Endometrial microvascular endothelial cells (primary cell): ENCODE measurements at regions not wholly inside any gene's neighbourhood (a gene's known extent, or its start where the extent isn't known, plus 50 kb on each side); places are given as distances from the start of the nearest gene placed in this dataset.
"Not testable (repeated sequence)": the region's sequence is repeated elsewhere in the genome, so short reads cannot be mapped to it uniquely, and the experiment has no call there.

Source experiments
- in situ Hi-C: cut with HindIII; loops from 2 replicates; pipeline ENCODE4 v1.10.0; 2017; ENCODE audit warnings: low sequenced_read_pairs, low pct_unique_long_range_greater_than_20kb; ENCODE audit errors: inconsistent ontology term

GRCh38 chr1:67604778-67605177, 80.2 kb upstream of the GADD45A start:
- in situ Hi-C loops = no loop called here

- in situ Hi-C loops = no loop called here
Observed at GRCh38 chr1:67605209-67605780, 79.7 kb upstream of the GADD45A start.

DNA sequence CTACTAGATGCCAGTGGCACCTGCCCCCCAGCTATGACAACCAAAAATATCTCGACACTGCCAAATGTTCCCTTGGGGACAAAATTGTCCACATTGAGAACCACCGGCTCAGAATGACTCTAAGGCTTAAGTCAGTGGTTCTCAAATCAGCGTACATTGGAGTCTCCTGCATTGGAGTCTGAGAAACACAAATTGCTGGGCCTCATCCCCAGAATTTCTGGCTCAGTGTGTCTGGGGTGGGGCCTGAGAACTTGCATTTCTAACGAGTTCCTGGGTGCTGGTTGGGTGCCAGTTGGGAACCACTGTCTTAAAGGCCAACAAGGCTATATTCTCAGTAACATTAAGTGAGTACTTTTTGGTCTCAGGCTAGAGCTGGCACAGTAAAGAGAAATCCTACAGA, 77.7 kb upstream of the GADD45A start:
- in situ Hi-C loops = no loop called here

- in situ Hi-C loops = no loop called here
Observed at GRCh38 chr1:67607699-67608098, 77.3 kb upstream of the GADD45A start.

DNA sequence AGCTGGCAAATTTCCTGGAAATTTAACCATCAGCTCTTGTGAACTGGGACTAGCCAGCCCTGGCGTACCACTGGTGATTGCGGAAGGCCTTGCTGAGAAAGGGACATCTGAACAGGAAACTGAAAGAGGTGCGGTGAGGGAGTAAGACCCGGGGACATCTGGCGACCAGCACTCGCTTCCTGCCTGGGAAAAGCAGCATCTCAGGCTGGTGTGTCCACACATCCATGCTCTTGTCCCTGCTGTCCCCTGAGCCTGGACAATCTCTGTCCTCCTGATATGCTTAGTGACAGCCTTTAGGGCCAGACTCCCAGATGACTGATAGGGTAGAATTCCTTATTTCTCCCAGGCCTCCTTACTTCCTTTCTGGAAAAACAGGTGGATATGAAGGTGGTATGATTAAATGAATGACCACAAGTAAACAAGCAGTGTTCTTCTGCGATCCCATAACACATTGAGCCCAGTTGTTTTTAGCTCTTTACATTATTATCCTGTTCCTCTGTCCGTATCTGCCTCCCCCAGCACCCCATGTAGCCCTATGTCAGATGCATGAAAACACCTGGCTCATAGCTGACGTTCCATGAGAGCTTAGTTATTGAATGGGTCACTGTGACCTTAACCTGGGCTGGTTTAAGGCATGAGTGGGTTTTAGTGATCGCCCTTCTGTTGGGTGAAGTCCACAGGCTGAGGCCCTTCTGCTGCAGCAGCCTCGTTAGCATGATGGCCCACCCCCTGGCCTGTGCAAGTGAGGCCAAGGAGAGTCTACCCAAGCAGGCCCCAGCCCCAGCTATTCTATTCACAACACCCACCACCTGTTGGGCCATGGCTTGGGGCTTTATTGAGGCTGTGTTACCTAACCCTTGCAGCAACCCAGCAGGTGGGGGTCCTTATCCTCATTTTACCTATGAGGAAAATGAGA, 76.1 kb upstream of the GADD45A start:
- in situ Hi-C loops = no loop called here

DNA sequence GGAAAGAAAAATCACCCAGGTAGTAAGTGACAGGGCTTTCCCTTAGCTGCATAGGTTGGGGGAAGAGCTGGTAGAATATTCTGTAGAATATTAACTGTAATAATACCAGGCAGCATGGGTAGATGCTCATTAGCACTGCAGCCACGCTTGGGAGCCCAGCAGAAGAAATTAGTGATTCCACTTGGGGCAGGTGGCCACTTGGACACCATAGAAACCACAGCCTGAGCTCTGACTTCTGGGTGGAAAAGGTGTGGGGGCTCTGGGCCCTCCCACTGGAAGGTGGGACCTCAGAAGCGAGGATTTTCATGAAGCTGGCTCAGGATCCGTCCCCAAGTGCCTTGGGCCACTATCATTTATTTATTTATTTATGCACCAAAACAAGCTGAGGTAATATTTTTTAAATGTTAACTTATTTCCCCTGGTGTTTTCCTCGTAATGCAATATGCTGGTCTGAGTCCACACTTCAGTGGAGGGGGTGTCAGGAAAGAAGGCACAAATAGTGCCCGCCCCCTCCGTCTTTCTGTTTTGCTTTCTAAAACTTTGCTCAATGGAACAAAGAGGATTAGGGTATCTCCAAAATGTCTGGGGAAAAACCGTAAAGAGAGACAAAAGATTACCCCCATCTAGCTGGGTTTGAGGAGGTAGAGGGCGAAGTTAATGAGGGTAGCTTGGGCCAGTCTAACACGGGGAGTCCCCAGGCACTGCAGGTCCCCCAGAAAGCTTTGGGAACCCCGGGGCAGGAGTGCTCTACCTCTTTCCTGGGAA, 75.2 kb upstream of the GADD45A start:
- in situ Hi-C loops = no loop called here

GRCh38 chr1:67610450-67610849, 74.6 kb upstream of the GADD45A start:
- in situ Hi-C loops = no loop called here

GRCh38 chr1:67611846-67612245, 73.2 kb upstream of the GADD45A start:
- in situ Hi-C loops = no loop called here

DNA sequence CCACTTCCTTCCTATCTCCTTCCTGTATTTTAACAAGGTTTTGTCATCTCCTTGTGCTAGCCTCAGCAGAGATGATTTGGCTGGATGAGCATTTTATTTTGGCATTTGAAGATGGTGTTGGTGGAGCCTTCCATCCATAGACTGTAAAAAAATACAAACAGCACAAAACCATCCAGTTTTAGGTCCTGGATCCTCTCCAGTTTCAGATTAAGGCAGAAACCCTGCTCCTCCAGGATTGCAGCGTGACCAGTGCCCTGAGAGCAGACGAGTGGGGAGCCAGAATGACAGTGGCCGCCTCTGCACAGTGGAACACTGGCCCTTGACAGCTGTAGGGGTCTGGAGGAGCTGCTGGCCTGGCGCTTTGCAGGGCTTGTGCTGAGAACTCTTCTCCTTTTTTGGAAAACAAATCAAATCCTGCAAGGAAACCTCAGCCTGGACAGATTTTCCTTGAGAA, 72.2 kb upstream of the GADD45A start:
- in situ Hi-C loops = no loop called here

GRCh38 chr1:67613479-67613878, 71.5 kb upstream of the GADD45A start:
- in situ Hi-C loops = not testable (repeated sequence)

GRCh38 chr1:67614511-67614934, 70.5 kb upstream of the GADD45A start:
- in situ Hi-C loops = no loop called here

DNA sequence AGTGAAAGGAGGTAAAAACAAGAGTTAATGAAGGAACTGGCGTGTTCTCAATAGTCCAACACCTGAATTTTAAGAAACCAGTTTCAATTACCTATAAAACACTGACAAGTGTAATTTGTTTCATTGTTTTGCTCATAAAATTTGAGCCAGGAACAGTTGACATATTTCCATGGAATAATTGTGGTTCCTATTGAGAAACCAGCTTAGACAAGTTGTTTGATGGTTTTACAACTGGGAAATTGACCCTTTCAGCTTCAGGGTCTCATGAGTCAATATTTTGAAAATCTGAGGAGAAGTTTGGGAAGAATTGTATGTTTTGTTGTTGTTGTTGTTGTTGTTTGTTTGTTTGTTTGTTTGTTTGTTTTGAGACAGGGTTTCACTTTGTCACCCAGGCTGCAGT, 69.1 kb upstream of the GADD45A start:
- in situ Hi-C loops = no loop called here

DNA sequence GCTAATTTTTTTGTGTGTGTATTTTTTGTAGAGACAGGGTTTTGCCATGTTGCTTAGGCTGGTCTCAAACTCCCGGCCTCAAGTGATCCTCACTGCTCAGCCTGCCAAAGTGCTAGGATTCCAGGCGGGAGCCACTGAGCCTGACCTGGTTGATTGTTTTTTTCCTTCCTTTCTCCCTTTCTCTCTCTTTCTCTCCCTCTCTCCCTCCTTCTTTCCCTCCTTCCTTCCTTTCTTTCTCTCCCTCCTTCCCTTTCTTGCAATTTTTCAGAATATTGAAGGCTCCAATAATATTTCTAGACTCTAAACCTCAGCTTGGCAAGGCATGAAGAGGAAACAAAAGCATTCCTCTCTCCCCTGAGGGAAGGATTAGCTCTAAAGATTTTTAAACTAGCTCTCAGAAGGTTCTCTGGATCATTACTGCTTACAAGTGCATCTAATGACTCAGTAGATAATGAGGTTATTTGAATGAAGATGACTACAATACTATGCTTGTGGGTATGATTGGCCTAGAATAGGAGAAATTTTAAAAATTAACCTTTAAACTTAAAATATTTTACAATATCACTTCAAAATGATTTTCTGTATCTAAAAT, 68.5 kb upstream of the GADD45A start:
- in situ Hi-C loops = no loop called here

DNA sequence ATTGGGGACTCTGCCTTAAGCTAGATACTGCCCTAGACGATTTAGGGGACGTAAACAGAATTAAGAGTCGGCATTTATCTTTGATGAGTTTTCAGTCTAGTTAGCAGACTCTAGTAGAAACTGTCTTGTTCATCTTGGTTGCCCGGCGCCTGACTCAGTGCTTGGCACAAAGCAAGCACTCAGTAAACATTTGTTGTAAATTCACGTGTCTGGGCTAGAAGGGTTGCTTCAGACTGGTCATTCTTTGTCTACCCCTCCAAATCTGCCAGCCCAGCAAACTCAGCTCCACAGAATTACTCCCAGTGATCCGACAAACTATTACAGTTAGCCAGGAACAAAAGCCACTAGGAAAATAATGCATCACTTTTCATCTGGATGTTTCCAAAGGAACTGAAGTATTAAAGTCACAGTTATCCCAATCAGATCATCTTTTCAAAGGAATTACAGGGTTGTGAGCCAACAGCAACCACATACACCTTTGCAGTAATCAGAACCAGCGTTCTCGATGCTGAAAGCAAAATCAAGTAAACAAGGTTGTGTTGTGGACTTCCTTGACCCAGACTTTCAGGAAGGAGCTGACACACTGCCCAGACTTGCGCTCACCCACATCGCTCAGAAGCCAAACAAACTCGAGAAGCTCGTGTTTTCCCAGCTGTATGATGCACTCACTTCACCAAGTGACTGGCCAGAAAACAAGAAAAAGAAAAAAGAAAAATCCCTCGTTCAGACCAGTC, 66.5 kb upstream of the GADD45A start:
- in situ Hi-C loops = no loop called here

GRCh38 chr1:67619080-67619479, 65.9 kb upstream of the GADD45A start:
- in situ Hi-C loops = no loop called here

DNA sequence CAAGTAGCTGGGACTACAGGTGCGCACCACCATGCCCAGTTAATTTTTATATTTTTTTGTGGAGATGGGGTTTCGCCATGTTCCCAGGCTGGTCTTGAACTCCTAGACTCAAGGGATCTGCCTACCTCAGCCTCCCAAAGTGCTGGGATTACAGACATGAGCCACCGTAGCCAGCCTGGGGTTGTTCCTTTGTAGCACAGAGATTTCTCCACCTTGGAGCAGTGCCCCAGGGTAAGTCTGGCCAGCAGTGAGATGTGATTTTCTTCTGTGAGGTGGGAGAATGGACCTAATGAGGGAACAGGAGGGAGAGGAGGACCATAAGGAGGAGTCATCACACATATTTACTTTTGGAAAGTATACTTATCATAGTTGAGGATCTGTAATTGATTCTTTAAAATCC, 61.1 kb upstream of the GADD45A start:
- in situ Hi-C loops = no loop called here

DNA sequence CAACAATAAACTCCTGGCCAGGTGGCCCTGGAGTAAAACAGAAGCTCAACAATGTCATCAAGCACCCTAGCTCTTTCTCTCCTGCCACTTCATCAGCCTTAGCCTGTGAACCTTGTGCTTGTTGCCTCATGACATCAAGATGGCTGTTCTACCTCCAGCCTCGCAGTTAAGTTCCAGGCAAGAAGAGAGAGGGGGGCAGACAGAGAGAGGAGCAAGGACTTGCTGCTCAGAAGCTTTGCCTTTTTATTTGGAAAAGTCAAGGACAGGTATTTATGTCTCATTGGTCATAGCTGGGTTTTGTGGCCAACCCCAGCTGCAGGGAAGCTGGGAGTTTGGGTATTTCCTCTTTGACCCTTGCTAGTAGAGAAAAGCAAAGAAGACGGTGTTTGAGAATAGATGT, 60.3 kb upstream of the GADD45A start:
- in situ Hi-C loops = no loop called here

GRCh38 chr1:67626090-67626860, 58.7 kb upstream of the GADD45A start:
- in situ Hi-C loops = no loop called here
